ENCODE measurements at regions not wholly inside any gene's neighbourhood (a gene's known extent, or its start where the extent isn't known, plus 50 kb on each side); places are given as distances from the start of the nearest gene placed in this dataset.

DNA sequence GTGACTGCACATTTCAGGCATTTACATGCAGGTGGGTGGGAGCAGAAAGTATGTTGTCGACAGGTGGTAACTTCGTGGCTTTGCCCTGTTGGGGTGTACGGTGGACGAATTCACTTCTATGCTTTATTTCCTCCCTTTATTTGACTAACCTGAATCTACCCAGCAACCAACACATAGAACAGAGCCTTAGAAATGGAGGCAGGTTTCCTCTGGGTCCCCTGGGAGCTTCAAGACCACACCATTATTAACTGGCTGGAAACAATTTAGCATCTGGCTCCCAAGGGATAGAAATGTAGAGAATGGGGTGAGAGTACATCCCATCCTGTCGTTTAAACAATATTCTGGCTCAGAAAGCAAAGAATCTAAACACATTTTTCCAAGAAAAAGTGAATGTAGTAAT lies 244.4 kb downstream of the DLEU7 start:
- DNase-seq, result no peak
- no peak overlapping the region for H3K4me3 Mint-ChIP-seq
- Histone ChIP-seq H3K27ac (ENCODE audit: low read length) (no peak overlapping the region), H3K4me3 (ENCODE audit: low read length) (no peak overlapping the region), H3K36me3 (ENCODE audit: control insufficient read depth, insufficient read depth, low read length) (no peaks in the 10 kb centered on the region), H3K27me3 (ENCODE audit: control insufficient read depth, insufficient read depth, low read length) (no peaks in the 10 kb centered on the region), H3K9me3 (ENCODE audit: control insufficient read depth, insufficient read depth, low read length) (no peaks in the 10 kb centered on the region), H3K4me1 (ENCODE audit: control insufficient read depth, insufficient read depth, low read length) (no peaks in the 10 kb centered on the region)
- no peak for ATAC-seq
- 74% methylated on average over 5 of the region's 5 CpGs for WGBS (ENCODE audit: insufficient coverage)
- H3K4me1 Mint-ChIP-seq, result peaks cover 0 to 4% of the 10 kb centered on the region in 2 donors
- H3K36me3 Mint-ChIP-seq, result no peaks in the 10 kb centered on the region
- no peak overlapping the region for H3K27ac Mint-ChIP-seq
- H3K9me3 Mint-ChIP-seq, result no peaks in the 10 kb centered on the region
- intact Hi-C loops (cut with micrococcal nuclease), result no loop called here
- H3K27me3 Mint-ChIP-seq (ENCODE audit: low read depth in 2 of 2), result peaks cover 0 to 11% of the 10 kb centered on the region in 2 donors
- no peak for TF ChIP-seq CTCF (IDR thresholded peaks at IDR 0.05)

- WGBS (ENCODE audit: insufficient coverage), result 100% methylated on average over 1 of the region's 2 CpGs
- Histone ChIP-seq H3K36me3 (ENCODE audit: control insufficient read depth, insufficient read depth, low read length) (no peaks in the 10 kb centered on the region), H3K4me1 (ENCODE audit: control insufficient read depth, insufficient read depth, low read length) (no peaks in the 10 kb centered on the region), H3K27ac (ENCODE audit: low read length) (no peak overlapping the region), H3K27me3 (ENCODE audit: control insufficient read depth, insufficient read depth, low read length) (no peaks in the 10 kb centered on the region), H3K9me3 (ENCODE audit: control insufficient read depth, insufficient read depth, low read length) (no peaks in the 10 kb centered on the region), H3K4me3 (ENCODE audit: low read length) (no peak overlapping the region)
- H3K27me3 Mint-ChIP-seq (ENCODE audit: low read depth in 2 of 2), result peaks cover 0 to 14% of the 10 kb centered on the region in 2 donors
- H3K27ac Mint-ChIP-seq, result no peak overlapping the region
- no peak overlapping the region for H3K4me3 Mint-ChIP-seq
- no peaks in the 10 kb centered on the region for H3K9me3 Mint-ChIP-seq
- intact Hi-C loops (cut with micrococcal nuclease), result no loop called here
- ATAC-seq (no peak), DNase-seq (no peak)
- no peak for TF ChIP-seq CTCF (IDR thresholded peaks at IDR 0.05)
- H3K4me1 Mint-ChIP-seq, result peaks cover 0 to under 1% of the 10 kb centered on the region in 2 donors
- H3K36me3 Mint-ChIP-seq, result no peaks in the 10 kb centered on the region
These were observed 243.6 kb downstream of the DLEU7 start for GRCh38 chr13:50599927-50600326.

GRCh38 chr13:50608370-50608769 lies 235.1 kb downstream of the DLEU7 start:
- no peak overlapping the region for H3K4me3 ChIP-seq (ENCODE audit: low read length)
- H3K27me3 ChIP-seq (ENCODE audit: control insufficient read depth, insufficient read depth, low read length), result no peaks in the 10 kb centered on the region
- ATAC-seq (no peak), DNase-seq (no peak)
- intact Hi-C loops (cut with micrococcal nuclease), result no loop called here
- no peak overlapping the region for H3K27ac ChIP-seq (ENCODE audit: low read length)
- Mint-ChIP-seq H3K9me3 (no peaks in the 10 kb centered on the region), H3K4me1 (no peaks in the 10 kb centered on the region), H3K27me3 (ENCODE audit: low read depth in 2 of 2) (peaks cover 21 to 40% of the 10 kb centered on the region in 2 donors), H3K27ac (no peak overlapping the region), H3K4me3 (no peak overlapping the region), H3K36me3 (no peaks in the 10 kb centered on the region)
- no peaks in the 10 kb centered on the region for H3K36me3 ChIP-seq (ENCODE audit: control insufficient read depth, insufficient read depth, low read length)
- no peaks in the 10 kb centered on the region for H3K4me1 ChIP-seq (ENCODE audit: control insufficient read depth, insufficient read depth, low read length)
- no peaks in the 10 kb centered on the region for H3K9me3 ChIP-seq (ENCODE audit: control insufficient read depth, insufficient read depth, low read length)
- no peak for TF ChIP-seq CTCF (IDR thresholded peaks at IDR 0.05)
- 97% methylated on average over 6 of the region's 7 CpGs for WGBS (ENCODE audit: insufficient coverage)

GRCh38 chr13:50609011-50609410 lies 234.5 kb downstream of the DLEU7 start:
- no peak for TF ChIP-seq CTCF (IDR thresholded peaks at IDR 0.05)
- no peaks in the 10 kb centered on the region for H3K4me1 ChIP-seq (ENCODE audit: control insufficient read depth, insufficient read depth, low read length)
- H3K4me3 Mint-ChIP-seq, result no peak overlapping the region
- H3K36me3 Mint-ChIP-seq, result no peaks in the 10 kb centered on the region
- H3K9me3 ChIP-seq (ENCODE audit: control insufficient read depth, insufficient read depth, low read length), result no peaks in the 10 kb centered on the region
- H3K36me3 ChIP-seq (ENCODE audit: control insufficient read depth, insufficient read depth, low read length), result no peaks in the 10 kb centered on the region
- no peaks in the 10 kb centered on the region for H3K27me3 ChIP-seq (ENCODE audit: control insufficient read depth, insufficient read depth, low read length)
- DNase-seq (no peak), ATAC-seq (no peak)
- 91% methylated on average over 2 of the region's 3 CpGs for WGBS (ENCODE audit: insufficient coverage)
- H3K4me1 Mint-ChIP-seq, result no peaks in the 10 kb centered on the region
- H3K9me3 Mint-ChIP-seq, result no peaks in the 10 kb centered on the region
- peaks cover 16 to 40% of the 10 kb centered on the region in 2 donors for H3K27me3 Mint-ChIP-seq (ENCODE audit: low read depth in 2 of 2)
- H3K4me3 ChIP-seq (ENCODE audit: low read length), result no peak overlapping the region
- intact Hi-C loops (cut with micrococcal nuclease), result no loop called here
- no peak overlapping the region for H3K27ac Mint-ChIP-seq
- no peak overlapping the region for H3K27ac ChIP-seq (ENCODE audit: low read length)
